Naive thymus-derived CD8-positive, alpha-beta T cell (primary cell): ENCODE measurements at regions not wholly inside any gene's neighbourhood (a gene's known extent, or its start where the extent isn't known, plus 50 kb on each side); places are given as distances from the start of the nearest gene placed in this dataset.
A peak's percentile ranks its signal among the peaks of the same experiment; 100 is the strongest.

ENCODE experiments used
- ATAC-seq, 2 donors: fragments of 150-1000 bp; cut with Tn5 transposase in 1 of 2; sonication (Bioruptor Pico), chemical (Tn5 transposase) in 1 of 2; 1 replicate in 1 of 2; 2 replicates in 1 of 2; pipeline ENCODE4 v1.10.0; 2021; ENCODE audit warnings: mild to moderate bottlenecking in 2 of 2, moderate library complexity in 2 of 2
- POLR2A ChIA-PET: fragments of 350-600 bp; sonication (Branson Sonifier 250); formaldehyde crosslinking; loops from one replicate; lab custom pipeline; 2021; ENCODE audit warnings: antibody characterized with exemption; lab: Charles Lee
- DNase-seq, 10 donors: peaks; one replicate each; pipeline versions ENCODE4 v3.0.0 to v3.0.0-alpha.2; 2020 to 2022
- H3K27ac Mint-ChIP-seq, 10 donors: one replicate each; pipeline ENCODE4 v1.8.0; 2020 to 2022; ENCODE audit warnings: mild to moderate bottlenecking in 10 of 10, mixed read lengths in 10 of 10, moderate library complexity in 4 of 10, inconsistent platforms in 1 of 10
- H3K27me3 Mint-ChIP-seq, 5 donors: one replicate each; pipeline ENCODE4 v1.8.0; 2021 to 2022; ENCODE audit warnings: mixed read lengths in 5 of 5
- H3K36me3 Mint-ChIP-seq, 3 donors: one replicate each; pipeline ENCODE4 v1.8.0; 2020 to 2022; ENCODE audit warnings: mixed read lengths in 3 of 3, mild to moderate bottlenecking in 2 of 3, inconsistent platforms in 1 of 3
- H3K4me1 Mint-ChIP-seq, 4 donors: one replicate each; pipeline ENCODE4 v1.8.0; 2021 to 2022; ENCODE audit warnings: mixed read lengths in 4 of 4
- H3K4me3 Mint-ChIP-seq, 10 donors: one replicate each; pipeline ENCODE4 v1.8.0; 2020 to 2022; ENCODE audit warnings: mild to moderate bottlenecking in 10 of 10, mixed read lengths in 10 of 10, moderate library complexity in 6 of 10, inconsistent platforms in 1 of 10
- H3K9me3 Mint-ChIP-seq, 9 donors: one replicate each; pipeline ENCODE4 v1.8.0; 2020 to 2022; ENCODE audit warnings: mixed read lengths in 9 of 9, mild to moderate bottlenecking in 3 of 9, inconsistent platforms in 1 of 9, moderate library complexity in 1 of 9

DNA sequence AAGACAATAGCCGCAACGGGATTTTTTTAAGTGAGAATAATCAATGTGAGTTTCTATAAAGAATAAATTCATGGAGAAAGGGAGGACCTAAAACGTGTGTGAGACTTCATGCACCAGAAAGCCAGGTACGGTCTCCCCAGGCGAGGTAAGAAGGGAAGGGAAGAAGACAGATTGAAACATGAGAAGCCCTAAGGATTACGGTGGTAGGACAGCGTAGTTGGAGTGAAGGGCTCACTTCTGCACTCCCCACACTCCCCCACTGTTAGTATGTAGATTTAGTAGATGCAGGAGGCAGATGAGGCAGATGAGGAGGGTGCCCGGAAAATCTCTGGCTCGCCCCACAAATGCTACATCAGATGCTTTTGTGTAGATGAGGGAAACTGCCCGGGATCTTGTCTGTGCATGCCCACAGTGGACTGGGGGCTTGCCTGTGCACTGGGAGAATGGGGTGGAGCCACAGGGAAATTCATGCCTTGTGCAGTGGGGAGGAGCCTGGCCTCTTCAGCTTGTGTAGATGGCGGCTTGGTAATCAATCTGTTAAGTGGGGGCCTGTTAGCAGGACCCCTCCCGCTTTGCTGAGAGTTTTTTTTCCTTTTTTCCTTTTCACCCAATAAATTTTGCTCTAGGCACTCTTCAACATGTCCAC is 1544.5 kb upstream of the TENM3 start:
- Mint-ChIP-seq H3K27ac (peak overlapping the region in 1 of 10 donors; percentile 40), H3K4me1 (no peaks in the 10 kb centered on the region), H3K27me3 (peaks cover 0 to 9% (median 0%) of the 10 kb centered on the region in 5 donors), H3K4me3 (no peak overlapping the region), H3K9me3 (peaks cover 0 to 10% (median 3%) of the 10 kb centered on the region in 9 donors), H3K36me3 (peaks cover 0 to 5% (median 0%) of the 10 kb centered on the region in 3 donors)
- ATAC-seq (no peak), DNase-seq (no peak)
- POLR2A ChIA-PET = no interaction called here

DNA sequence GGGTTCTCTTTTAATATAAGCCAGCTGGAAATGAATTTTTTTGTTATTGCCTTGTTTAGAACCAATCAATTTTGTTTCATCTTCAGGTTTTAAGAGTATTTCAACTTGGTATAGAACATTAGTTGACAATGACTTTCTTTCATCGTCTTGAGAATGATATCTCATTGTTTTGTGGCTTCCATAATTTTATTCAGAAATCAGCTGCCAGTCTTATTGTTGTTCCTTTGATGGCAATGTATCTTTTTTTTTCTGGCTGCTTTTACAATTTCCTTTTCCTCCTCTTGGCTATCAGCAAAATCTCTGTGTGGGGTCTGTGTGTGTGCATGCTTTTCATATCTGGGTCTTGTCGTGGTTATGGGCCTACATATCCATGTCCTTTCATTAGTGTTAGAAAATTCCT is 1536.4 kb upstream of the TENM3 start:
- DNase-seq (no peak), ATAC-seq (no peak)
- POLR2A ChIA-PET = no interaction called here
- peaks cover 3 to 16% (median 7%) of the 10 kb centered on the region in 9 donors for H3K9me3 Mint-ChIP-seq
- no peaks in the 10 kb centered on the region for H3K36me3 Mint-ChIP-seq
- H3K27ac Mint-ChIP-seq = no peak overlapping the region
- H3K4me1 Mint-ChIP-seq = no peaks in the 10 kb centered on the region
- H3K4me3 Mint-ChIP-seq = no peak overlapping the region
- no peaks in the 10 kb centered on the region for H3K27me3 Mint-ChIP-seq

DNA sequence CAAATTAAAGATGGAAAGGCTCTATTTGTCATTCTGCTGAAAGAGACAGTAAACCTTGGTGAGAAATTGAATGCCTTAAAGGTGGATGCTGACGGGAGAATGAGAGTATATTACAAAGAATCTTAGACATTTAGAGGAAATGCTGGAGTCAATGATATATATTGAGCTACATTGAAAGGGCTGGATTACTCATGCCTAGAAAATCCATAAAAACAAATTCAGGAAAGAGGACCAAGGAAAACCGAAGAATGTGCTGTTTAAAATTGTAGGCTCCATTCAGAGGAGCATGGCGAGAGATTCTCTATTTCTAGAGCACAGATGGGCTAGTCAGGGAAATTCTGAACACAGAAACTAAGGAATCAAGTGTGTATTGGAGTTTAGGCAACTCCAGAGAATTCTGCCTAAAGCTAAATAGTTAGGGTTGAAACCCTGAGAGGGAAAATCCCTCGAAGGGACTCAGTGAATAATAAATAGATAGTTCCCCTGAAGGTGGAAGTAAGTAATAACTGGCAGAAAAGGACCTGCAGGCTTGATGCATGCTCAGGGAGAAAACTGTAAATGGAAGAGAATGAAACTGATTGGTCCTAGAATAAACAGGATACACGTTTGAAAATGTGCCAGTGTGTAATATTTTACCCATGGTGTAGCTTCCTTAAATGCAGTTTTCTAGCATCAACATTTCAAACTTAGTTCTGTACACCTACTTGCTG is 1532.4 kb upstream of the TENM3 start:
- H3K4me3 Mint-ChIP-seq = no peak overlapping the region
- POLR2A ChIA-PET = no interaction called here
- H3K27ac Mint-ChIP-seq = no peak overlapping the region

DNA sequence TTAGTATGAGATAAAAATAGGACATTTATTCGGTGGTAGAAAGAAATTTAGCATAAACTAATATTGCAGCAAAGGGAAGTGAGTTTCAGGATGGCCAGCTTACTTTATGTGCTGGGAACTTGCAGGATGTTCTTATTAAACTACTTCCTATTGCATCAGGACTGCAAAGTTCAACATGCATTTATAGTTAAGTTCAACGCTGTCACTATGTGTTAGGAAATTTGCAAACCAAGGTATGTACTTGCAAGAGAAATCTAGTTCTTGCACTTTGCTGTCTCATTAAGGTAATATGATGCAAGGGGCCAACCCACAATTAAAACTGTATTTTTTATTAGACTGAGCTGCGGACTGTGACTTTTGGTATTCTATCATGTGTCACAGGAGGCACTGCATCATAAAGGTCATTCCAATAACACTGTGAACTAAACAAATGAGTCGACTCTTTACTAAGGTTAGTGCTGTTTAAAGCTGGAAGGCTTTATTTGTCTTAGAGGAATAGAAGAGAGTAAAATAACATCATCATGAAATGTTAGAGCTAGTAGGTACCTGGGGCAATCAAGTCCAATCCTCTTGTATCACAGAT is 1525.7 kb upstream of the TENM3 start:
- peaks cover 0 to 2% (median 0%) of the 10 kb centered on the region in 5 donors for H3K27me3 Mint-ChIP-seq
- peaks cover 0 to 23% (median 5%) of the 10 kb centered on the region in 9 donors for H3K9me3 Mint-ChIP-seq
- no peaks in the 10 kb centered on the region for H3K4me1 Mint-ChIP-seq
- peaks cover 0 to 5% (median 0%) of the 10 kb centered on the region in 3 donors for H3K36me3 Mint-ChIP-seq
- POLR2A ChIA-PET = no interaction called here
- DNase-seq = no peak
- no peak for ATAC-seq
- H3K27ac Mint-ChIP-seq = no peak overlapping the region
- no peak overlapping the region for H3K4me3 Mint-ChIP-seq

More for the DNA sequence above, 1532.4 kb upstream of the TENM3 start:
- Mint-ChIP-seq H3K4me1 (no peaks in the 10 kb centered on the region), H3K36me3 (peaks cover 0 to 5% (median 0%) of the 10 kb centered on the region in 3 donors), H3K27me3 (peaks cover 0 to 2% (median 0%) of the 10 kb centered on the region in 5 donors), H3K9me3 (peaks cover 5 to 24% (median 8%) of the 10 kb centered on the region in 9 donors)
- ATAC-seq = no peak
- DNase-seq = no peak

DNA sequence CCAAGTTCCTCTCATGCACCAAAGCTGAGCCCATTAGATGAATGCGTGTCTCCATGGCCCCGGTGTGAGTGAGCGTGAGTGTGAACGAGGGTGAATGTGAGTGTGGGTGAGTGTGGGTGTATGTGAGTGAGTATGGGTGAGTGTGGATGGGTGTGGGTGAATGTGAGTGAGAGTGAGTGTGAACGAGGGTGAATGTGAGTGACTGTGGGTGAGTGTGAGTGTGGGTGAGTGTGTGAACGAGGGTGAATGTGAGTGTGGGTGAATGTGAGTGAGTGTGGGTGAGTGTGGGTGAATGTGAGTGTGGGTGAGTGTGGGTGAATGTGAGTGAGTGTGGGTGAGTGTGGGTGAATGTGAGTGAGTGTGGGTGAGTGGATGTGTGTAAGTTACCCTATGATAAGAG is 1521.8 kb upstream of the TENM3 start:
- POLR2A ChIA-PET = no interaction called here
- no peak for ATAC-seq
- Mint-ChIP-seq H3K27me3 (no peaks in the 10 kb centered on the region), H3K27ac (no peak overlapping the region), H3K36me3 (no peaks in the 10 kb centered on the region), H3K4me1 (no peaks in the 10 kb centered on the region), H3K9me3 (peaks cover 0 to 12% (median 0%) of the 10 kb centered on the region in 9 donors), H3K4me3 (no peak overlapping the region)
- DNase-seq = no peak

DNA sequence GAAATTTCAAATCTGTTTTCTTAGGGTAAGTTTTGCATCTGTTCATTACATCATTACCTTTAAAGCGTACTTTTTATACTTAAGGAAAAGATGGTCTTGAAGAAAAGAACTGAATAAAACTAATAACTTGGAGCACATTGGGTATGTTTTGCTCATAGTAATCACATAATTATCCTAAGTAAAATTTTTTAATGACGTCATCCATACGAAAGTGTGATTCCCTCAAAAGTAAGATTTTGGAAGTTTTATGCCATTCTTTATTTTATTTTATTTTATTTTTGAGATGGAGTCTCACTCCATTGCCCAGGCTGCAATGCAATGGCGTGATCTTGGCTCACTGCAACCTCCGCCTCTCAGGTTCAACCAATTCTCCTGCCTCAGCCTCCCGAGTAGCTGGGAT is 1516.6 kb upstream of the TENM3 start:
- ATAC-seq = no peak
- Mint-ChIP-seq H3K27me3 (no peaks in the 10 kb centered on the region), H3K4me3 (no peak overlapping the region), H3K36me3 (no peaks in the 10 kb centered on the region), H3K9me3 (peaks cover 0 to 12% (median 2%) of the 10 kb centered on the region in 9 donors), H3K4me1 (no peaks in the 10 kb centered on the region), H3K27ac (no peak overlapping the region)
- no peak for DNase-seq
- POLR2A ChIA-PET = no interaction called here

DNA sequence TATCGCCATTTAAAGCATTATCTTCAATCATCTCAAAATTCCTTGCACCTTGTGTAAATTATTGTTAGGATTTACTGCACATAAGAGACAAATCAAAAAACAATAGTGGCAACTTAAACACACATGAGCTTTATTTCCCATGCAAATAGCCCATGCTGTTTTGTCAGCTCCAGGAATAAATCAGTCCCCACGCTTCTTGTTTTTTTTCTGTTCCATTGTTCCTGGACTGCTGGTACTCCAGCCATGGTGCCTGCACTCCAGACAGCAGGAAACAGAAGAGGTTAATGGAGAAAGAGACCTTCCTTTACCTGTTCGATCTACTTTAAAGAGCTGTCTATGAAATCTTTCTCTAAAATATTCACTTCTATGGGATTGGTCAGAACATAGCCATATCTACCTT is 1515.7 kb upstream of the TENM3 start:
- H3K36me3 Mint-ChIP-seq = no peaks in the 10 kb centered on the region
- H3K27me3 Mint-ChIP-seq = no peaks in the 10 kb centered on the region
- no peak for DNase-seq
- H3K27ac Mint-ChIP-seq = no peak overlapping the region
- H3K4me1 Mint-ChIP-seq = no peaks in the 10 kb centered on the region
- POLR2A ChIA-PET = no interaction called here
- peaks cover 0 to 13% (median 0%) of the 10 kb centered on the region in 9 donors for H3K9me3 Mint-ChIP-seq
- no peak overlapping the region for H3K4me3 Mint-ChIP-seq
- ATAC-seq = no peak

DNA sequence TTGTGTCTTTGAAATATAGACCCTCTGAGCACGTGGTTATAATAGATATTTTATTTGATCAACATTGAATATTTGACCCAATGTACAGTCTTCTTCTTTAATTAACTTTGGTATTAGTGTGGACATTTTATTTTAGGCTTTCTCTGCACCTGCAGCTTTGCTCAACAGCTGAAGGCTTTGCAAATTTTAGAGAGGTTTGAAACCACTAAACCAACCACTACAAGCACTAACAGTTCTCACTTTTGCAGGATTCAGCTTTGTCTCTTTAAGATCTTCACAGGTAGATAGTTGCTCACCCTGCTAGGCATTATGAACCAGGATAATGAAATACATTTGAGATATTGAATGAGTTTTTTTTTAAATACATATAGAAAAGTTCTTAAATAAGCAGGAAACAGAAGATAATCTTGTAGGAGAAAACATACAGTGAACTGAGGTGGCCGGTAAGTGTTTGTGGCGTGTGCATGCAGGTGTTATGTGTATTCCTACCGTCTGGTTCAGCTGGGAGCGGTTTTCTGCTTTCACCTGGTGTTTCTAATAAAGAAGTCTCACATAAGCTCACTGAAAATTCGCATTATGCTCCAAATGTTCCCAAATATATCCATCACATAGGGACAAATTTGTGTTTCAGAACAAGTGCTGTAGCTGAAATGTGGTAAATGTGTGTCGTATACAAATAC is 1508.3 kb upstream of the TENM3 start:
- H3K4me1 Mint-ChIP-seq = no peaks in the 10 kb centered on the region
- H3K9me3 Mint-ChIP-seq = peaks cover 0 to 13% (median 1%) of the 10 kb centered on the region in 9 donors
- no peak for DNase-seq
- no peaks in the 10 kb centered on the region for H3K36me3 Mint-ChIP-seq
- no peak for ATAC-seq
- H3K27me3 Mint-ChIP-seq = no peaks in the 10 kb centered on the region
- H3K27ac Mint-ChIP-seq = no peak overlapping the region
- POLR2A ChIA-PET = no interaction called here
- H3K4me3 Mint-ChIP-seq = no peak overlapping the region

DNA sequence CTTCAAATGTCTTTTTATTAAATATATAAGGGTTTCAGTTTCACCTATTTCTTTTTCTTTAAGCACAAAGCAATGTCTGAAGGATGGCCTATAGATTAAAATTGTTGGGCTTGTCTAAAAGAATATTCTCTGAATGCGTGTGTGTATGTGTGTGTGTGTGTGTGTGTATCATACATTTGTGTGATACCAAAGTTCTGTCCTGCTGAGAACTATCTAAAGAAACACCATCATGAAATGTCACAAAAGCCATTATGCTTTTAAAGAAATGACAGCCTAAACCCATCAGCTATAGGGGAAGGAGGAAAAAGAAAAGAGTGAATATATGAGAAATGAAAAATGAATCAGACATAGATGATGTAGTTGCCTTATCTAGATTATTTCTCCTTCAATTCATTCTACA is 1501.5 kb upstream of the TENM3 start:
- DNase-seq = no peak
- peaks cover 0 to 4% (median 0%) of the 10 kb centered on the region in 9 donors for H3K9me3 Mint-ChIP-seq
- H3K36me3 Mint-ChIP-seq = no peaks in the 10 kb centered on the region
- H3K27ac Mint-ChIP-seq = no peak overlapping the region
- no peaks in the 10 kb centered on the region for H3K4me1 Mint-ChIP-seq
- POLR2A ChIA-PET = no interaction called here
- ATAC-seq = no peak
- H3K4me3 Mint-ChIP-seq = no peak overlapping the region
- H3K27me3 Mint-ChIP-seq = no peaks in the 10 kb centered on the region

DNA sequence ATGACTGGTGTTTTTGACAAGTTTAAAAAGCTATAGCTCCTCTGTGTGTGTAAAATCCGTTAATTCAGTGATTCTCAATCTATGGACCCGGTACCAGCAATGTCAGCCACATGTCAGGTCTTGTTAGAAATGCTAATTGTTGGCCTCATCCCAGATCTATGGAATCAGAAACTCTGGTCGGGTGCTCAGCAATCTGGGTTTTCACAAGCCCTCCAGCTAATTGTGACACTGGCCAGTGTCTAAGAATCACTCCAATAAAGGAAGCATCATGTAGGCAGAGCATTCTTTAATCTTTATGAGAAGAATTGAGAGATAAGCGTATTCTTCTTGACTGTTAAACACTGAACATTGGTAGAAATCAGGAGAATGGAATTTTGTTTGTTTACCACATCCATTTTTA is 1498.2 kb upstream of the TENM3 start:
- Mint-ChIP-seq H3K4me1 (no peaks in the 10 kb centered on the region), H3K36me3 (no peaks in the 10 kb centered on the region)
- POLR2A ChIA-PET = no interaction called here

DNA sequence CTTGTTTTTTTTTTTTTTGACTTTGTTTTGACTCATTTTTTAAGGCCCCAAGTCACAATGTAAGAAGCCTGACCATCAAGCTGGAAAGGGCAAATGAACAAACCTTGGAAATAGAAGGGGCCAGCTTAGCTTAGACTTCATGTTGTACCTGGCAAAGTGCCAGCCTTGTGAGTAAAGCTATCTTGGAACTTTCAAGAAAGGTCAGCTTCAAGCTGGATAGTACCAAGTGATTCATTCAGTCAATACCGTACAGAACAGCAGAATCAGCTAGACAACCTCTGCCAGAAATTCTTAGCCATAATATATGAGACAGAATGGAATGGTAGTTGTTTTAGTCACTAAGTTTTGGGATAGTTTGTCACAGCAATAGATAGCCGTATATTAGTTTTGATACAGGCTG is 1492.2 kb upstream of the TENM3 start:
- no peak for DNase-seq
- Mint-ChIP-seq H3K4me3 (no peak overlapping the region), H3K27ac (no peak overlapping the region), H3K9me3 (peaks cover 0 to 24% (median 2%) of the 10 kb centered on the region in 9 donors), H3K27me3 (peaks cover 0 to 10% (median 2%) of the 10 kb centered on the region in 5 donors), H3K4me1 (no peaks in the 10 kb centered on the region), H3K36me3 (no peaks in the 10 kb centered on the region)
- ATAC-seq = no peak
- POLR2A ChIA-PET = no interaction called here

More for the DNA sequence above, 1498.2 kb upstream of the TENM3 start:
- Mint-ChIP-seq H3K9me3 (peaks cover 0 to 4% (median 0%) of the 10 kb centered on the region in 9 donors), H3K27ac (no peak overlapping the region), H3K4me3 (no peak overlapping the region), H3K27me3 (no peaks in the 10 kb centered on the region)
- no peak for DNase-seq
- no peak for ATAC-seq

DNA sequence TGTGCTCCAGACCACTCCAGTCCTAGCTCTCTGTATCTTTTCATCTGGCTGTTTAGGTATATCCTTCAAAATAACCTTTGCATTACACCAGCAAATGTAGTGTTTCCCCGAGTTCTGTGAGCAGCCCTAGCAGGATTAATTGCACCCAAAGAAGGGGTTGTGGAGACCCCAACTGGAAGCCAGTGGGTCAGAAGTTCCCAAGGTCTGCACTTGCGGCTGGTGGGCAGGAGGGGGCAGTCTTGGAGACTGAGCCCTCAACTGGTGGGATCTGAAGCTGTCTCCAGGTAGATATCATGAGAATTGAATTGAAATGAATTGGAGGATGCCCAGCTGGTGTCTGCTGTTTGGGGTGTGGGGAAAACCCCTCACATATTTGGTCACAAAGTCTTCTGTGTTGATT is 1485.3 kb upstream of the TENM3 start:
- Mint-ChIP-seq H3K9me3 (peaks cover 0 to 14% (median 2%) of the 10 kb centered on the region in 9 donors), H3K27me3 (peaks cover 0 to 10% (median 2%) of the 10 kb centered on the region in 5 donors), H3K27ac (no peak overlapping the region), H3K4me1 (no peaks in the 10 kb centered on the region), H3K4me3 (no peak overlapping the region), H3K36me3 (no peaks in the 10 kb centered on the region)
- no peak for DNase-seq
- no peak for ATAC-seq
- POLR2A ChIA-PET = no interaction called here

DNA sequence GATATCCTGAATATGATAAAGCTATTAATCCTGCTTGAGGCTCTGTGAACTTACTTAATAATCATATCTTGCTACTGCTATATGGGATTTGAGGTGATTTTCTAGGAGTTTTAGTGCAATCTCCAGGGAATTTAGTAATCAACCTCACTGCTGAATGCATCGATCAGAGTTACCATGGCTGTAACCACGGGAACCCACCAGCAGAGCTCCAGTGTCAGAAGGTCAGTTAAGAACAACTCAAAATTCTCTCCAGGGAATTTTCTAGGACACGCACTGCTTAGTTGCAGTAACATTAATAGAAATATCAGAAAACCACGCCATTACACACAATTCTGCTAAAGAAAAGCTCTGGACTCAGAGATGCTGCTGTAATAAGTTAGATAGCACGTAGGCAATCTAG is 1477.2 kb upstream of the TENM3 start:
- Mint-ChIP-seq H3K9me3 (peaks cover 0 to 8% (median 0%) of the 10 kb centered on the region in 9 donors), H3K27ac (no peak overlapping the region), H3K27me3 (no peaks in the 10 kb centered on the region), H3K4me1 (no peaks in the 10 kb centered on the region), H3K4me3 (no peak overlapping the region), H3K36me3 (no peaks in the 10 kb centered on the region)
- POLR2A ChIA-PET = no interaction called here
- ATAC-seq (no peak), DNase-seq (no peak)
